ENCODE measurements at regions not wholly inside any gene's neighbourhood (a gene's known extent, or its start where the extent isn't known, plus 50 kb on each side); places are given as distances from the start of the nearest gene placed in this dataset.

- H3K27ac ChIP-seq (ENCODE audit: insufficient read depth, low read depth, low read length), result no peak overlapping the region
- POLR2A ChIA-PET, result no interaction called here
- TF ChIP-seq CTCF (IDR thresholded peaks at IDR 0.05; ENCODE audit: extremely low read depth in 1 of 2, insufficient read depth in 1 of 2, low read depth in 1 of 2, low read length in 2 of 2) (no peak), POLR2AphosphoS5 (IDR thresholded peaks at IDR 0.05; ENCODE audit: insufficient read depth, low read depth, low read length) (no peak), GATA2 (IDR thresholded peaks at IDR 0.05; ENCODE audit: insufficient read depth, insufficient read length, low read depth, low read length) (no peak), FOS (IDR thresholded peaks at IDR 0.05; ENCODE audit: borderline replicate concordance, insufficient read depth, low read length) (no peak), JUN (IDR thresholded peaks at IDR 0.05; ENCODE audit: borderline replicate concordance, insufficient read depth, insufficient read length, low read depth) (no peak), EZH2 (IDR thresholded peaks at IDR 0.05; ENCODE audit: borderline replicate concordance, low read depth, low read length, severe bottlenecking) (no peak), POLR2A (IDR thresholded peaks at IDR 0.05; ENCODE audit: low read depth, low read length) (no peak)
- TF ChIP-seq, protein P1, sequence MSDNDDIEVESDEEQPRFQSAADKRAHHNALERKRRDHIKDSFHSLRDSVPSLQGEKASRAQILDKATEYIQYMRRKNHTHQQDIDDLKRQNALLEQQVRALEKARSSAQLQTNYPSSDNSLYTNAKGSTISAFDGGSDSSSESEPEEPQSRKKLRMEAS (IDR thresholded peaks at IDR 0.05; ENCODE audit: insufficient read depth, insufficient read length), result no peak
- H2AFZ ChIP-seq (ENCODE audit: low read depth, low read length), result no peak overlapping the region
- dilution Hi-C loops (cut with MboI; ENCODE audit: extremely low pct_ligation_motif_present, low sequenced_read_pairs) (no loop called here), intact Hi-C loops (cut with micrococcal nuclease) (no loop called here)
- DNase-seq (ENCODE audit: low read depth, low spot score) (no peak), FAIRE-seq (no peak)
- H3K4me2 ChIP-seq (ENCODE audit: insufficient read depth, low read length), result no peak overlapping the region
- H3K79me2 ChIP-seq (ENCODE audit: control insufficient read depth, insufficient read depth, low read length), result no peaks in the 10 kb centered on the region
- H3K27me3 ChIP-seq (ENCODE audit: control insufficient read depth in 2 of 2, insufficient read depth in 2 of 2, low read length in 2 of 2), result no peaks in the 10 kb centered on the region
- no peaks in the 10 kb centered on the region for H3K4me1 ChIP-seq (ENCODE audit: control insufficient read depth, extremely low read depth, insufficient read depth, low read length)
- no peaks in the 10 kb centered on the region for H4K20me1 ChIP-seq (replicated peaks; ENCODE audit: control insufficient read depth, extremely low read depth, insufficient read depth, low read length)
- no TSS peak for BruUV-seq (replicated peaks)
- H3K9me3 ChIP-seq (replicated peaks; ENCODE audit: control insufficient read depth, insufficient read depth, low read length), result peaks cover 6% of the 10 kb centered on the region
- CTCF ChIA-PET, result no interaction called here
- H3K4me3 ChIP-seq (replicated peaks in 1 of 3; ENCODE audit: insufficient read depth in 1 of 3, low read depth in 1 of 3, low read length in 3 of 3), result no peak overlapping the region
- H3K9me1 ChIP-seq (replicated peaks; ENCODE audit: control insufficient read depth, extremely low read depth, insufficient read depth, low read length), result no peaks in the 10 kb centered on the region
- no peak overlapping the region for H3K9ac ChIP-seq (replicated peaks; ENCODE audit: extremely low read depth, insufficient read depth, low read length)
- H3K36me3 ChIP-seq (ENCODE audit: control insufficient read depth in 2 of 2, extremely low read depth in 1 of 2, insufficient read depth in 2 of 2, low read length in 2 of 2), result no peaks in the 10 kb centered on the region
Measured at GRCh38 chr2:449246-450067, 161.6 kb upstream of the ALKAL2 start.

All from endothelial cell of umbilical vein (primary cell).